Right atrium auricular region (tissue), 2 donors: ENCODE measurements at regions not wholly inside any gene's neighbourhood (a gene's known extent, or its start where the extent isn't known, plus 50 kb on each side); places are given as distances from the start of the nearest gene placed in this dataset.

ENCODE experiments used
- DNase-seq: peaks from one replicate; pipeline ENCODE4 v3.0.0-alpha.2; 2019; ENCODE audit warnings: low spot score
- H3K27ac ChIP-seq, 2 donors: fragments of 200-600 bp; sonication (generic); 1 replicate in 1 of 2; 2 replicates in 1 of 2; pipeline ENCODE4 v1.5.1; 2016 to 2019
- H3K27me3 ChIP-seq, 2 donors: fragments of 200-600 bp; sonication (generic); one replicate each; pipeline versions ENCODE4 v1.5.1 to v1.6.0; 2017 to 2019
- H3K36me3 ChIP-seq: fragments of 200-600 bp; sonication (generic); one replicate; pipeline ENCODE4 v1.5.1; 2016
- H3K4me1 ChIP-seq, 2 donors: fragments of 200-600 bp; sonication (generic); one replicate each; pipeline versions ENCODE4 v1.5.1 to v1.6.0; 2017 to 2019
- H3K4me3 ChIP-seq, 2 donors: fragments of 200-600 bp; sonication (generic); 1 replicate in 1 of 2; 2 replicates in 1 of 2; pipeline ENCODE4 v1.5.1; 2017 to 2019; ENCODE audit warnings: mild to moderate bottlenecking in 1 of 2, moderate library complexity in 1 of 2
- H3K9me3 ChIP-seq, 2 donors: fragments of 200-600 bp; sonication (generic); one replicate each; pipeline ENCODE4 v1.5.1; 2019
- CTCF ChIP-seq, 2 donors: fragments of 200-600 bp; sonication (generic); IDR thresholded peaks; one replicate each; pipeline ENCODE4 v1.5.1; 2019; ENCODE audit warnings: antibody characterized with exemption in 2 of 2

- no peaks in the 10 kb centered on the region for H3K9me3 ChIP-seq
- no peak overlapping the region for H3K4me3 ChIP-seq
- H3K27me3 ChIP-seq, result no peaks in the 10 kb centered on the region
- no peak overlapping the region for H3K27ac ChIP-seq
- no peak for TF ChIP-seq CTCF (IDR thresholded peaks at IDR 0.05)
- no peaks in the 10 kb centered on the region for H3K36me3 ChIP-seq
- DNase-seq, result no peak
- no peaks in the 10 kb centered on the region for H3K4me1 ChIP-seq
Observed at GRCh38 chr7:114765331-114766040, 156.4 kb upstream of the MDFIC start.

GRCh38 chr7:114766041-114766356 is 155.9 kb upstream of the MDFIC start:
- H3K4me1 ChIP-seq, result no peaks in the 10 kb centered on the region
- H3K36me3 ChIP-seq, result no peaks in the 10 kb centered on the region
- TF ChIP-seq CTCF (IDR thresholded peaks at IDR 0.05), result no peak
- no peak overlapping the region for H3K4me3 ChIP-seq
- no peak for DNase-seq
- no peak overlapping the region for H3K27ac ChIP-seq
- no peaks in the 10 kb centered on the region for H3K27me3 ChIP-seq
- no peaks in the 10 kb centered on the region for H3K9me3 ChIP-seq

GRCh38 chr7:114777288-114777687 is 144.6 kb upstream of the MDFIC start:
- no peak overlapping the region for H3K4me3 ChIP-seq
- H3K27ac ChIP-seq, result no peak overlapping the region
- H3K4me1 ChIP-seq, result no peaks in the 10 kb centered on the region
- no peak for DNase-seq
- no peak for TF ChIP-seq CTCF (IDR thresholded peaks at IDR 0.05)
- no peaks in the 10 kb centered on the region for H3K27me3 ChIP-seq
- H3K9me3 ChIP-seq, result no peaks in the 10 kb centered on the region
- no peaks in the 10 kb centered on the region for H3K36me3 ChIP-seq

- Histone ChIP-seq H3K27ac (no peak overlapping the region), H3K36me3 (no peaks in the 10 kb centered on the region), H3K9me3 (no peaks in the 10 kb centered on the region), H3K4me1 (no peaks in the 10 kb centered on the region), H3K27me3 (no peaks in the 10 kb centered on the region), H3K4me3 (no peak overlapping the region)
- DNase-seq, result no peak
- no peak for TF ChIP-seq CTCF (IDR thresholded peaks at IDR 0.05)
Observed at GRCh38 chr7:114783508-114783907, 138.4 kb upstream of the MDFIC start.

GRCh38 chr7:114784177-114784576 is 137.7 kb upstream of the MDFIC start:
- Histone ChIP-seq H3K4me3 (no peak overlapping the region), H3K27me3 (no peaks in the 10 kb centered on the region), H3K36me3 (no peaks in the 10 kb centered on the region), H3K9me3 (no peaks in the 10 kb centered on the region), H3K4me1 (no peaks in the 10 kb centered on the region), H3K27ac (no peak overlapping the region)
- TF ChIP-seq CTCF (IDR thresholded peaks at IDR 0.05), result no peak
- no peak for DNase-seq

- Histone ChIP-seq H3K4me1 (no peaks in the 10 kb centered on the region), H3K9me3 (no peaks in the 10 kb centered on the region), H3K4me3 (no peak overlapping the region), H3K27me3 (no peaks in the 10 kb centered on the region), H3K36me3 (no peaks in the 10 kb centered on the region), H3K27ac (no peak overlapping the region)
- TF ChIP-seq CTCF (IDR thresholded peaks at IDR 0.05), result no peak
- DNase-seq, result no peak
Observed at GRCh38 chr7:114784746-114785145, 137.1 kb upstream of the MDFIC start.
